ENCODE measurements at regions not wholly inside any gene's neighbourhood (a gene's known extent, or its start where the extent isn't known, plus 50 kb on each side); places are given as distances from the start of the nearest gene placed in this dataset.

- Histone ChIP-seq H3K9me3 (ENCODE audit: control insufficient read depth in 1 of 2, insufficient read depth in 1 of 2, low read length in 2 of 2) (no peaks in the 10 kb centered on the region), H3K4me1 (ENCODE audit: insufficient read depth, low read length) (no peaks in the 10 kb centered on the region), H3K36me3 (ENCODE audit: insufficient read depth, low read length) (no peaks in the 10 kb centered on the region), H3K27me3 (ENCODE audit: control insufficient read depth in 1 of 2, insufficient read depth in 2 of 2, low read length in 2 of 2) (no peaks in the 10 kb centered on the region), H3K4me3 (ENCODE audit: low read length) (no peak overlapping the region), H3K27ac (ENCODE audit: low read depth in 1 of 2, low read length in 2 of 2) (no peak overlapping the region)
- ChIA-PET CTCF (interaction anchor here (0.7 kb wide), 1 partner anchor 1887 kb away, joined by 3 read pairs; no protein-coding TSS in a partner anchor), POLR2A (no interaction called here)
- no peaks in the 10 kb centered on the region for H3K27me3 Mint-ChIP-seq
- no peak overlapping the region for H3K4me3 Mint-ChIP-seq
- H3K9me3 Mint-ChIP-seq: no peaks in the 10 kb centered on the region
- no peak for TF ChIP-seq CTCF (IDR thresholded peaks at IDR 0.05)
- intact Hi-C loops (cut with DNase I, micrococcal nuclease): loop anchor here (5.0 kb wide), 2 partner anchors 115 to 210 kb away; no protein-coding TSS in a partner anchor
- no peaks in the 10 kb centered on the region for H3K4me1 Mint-ChIP-seq (ENCODE audit: low read depth)
- DNase-seq: no peak
- no peaks in the 10 kb centered on the region for H3K36me3 Mint-ChIP-seq (ENCODE audit: low read depth)
- no peak overlapping the region for H3K27ac Mint-ChIP-seq
- ATAC-seq (ENCODE audit: poor library complexity): no peak
These were observed 171.7 kb upstream of the ZCCHC13 start for GRCh38 chrX:74132280-74132679.

GRCh38 chrX:74119016-74119910 lies 184.7 kb upstream of the ZCCHC13 start:
- Mint-ChIP-seq H3K4me3 (no peak overlapping the region), H3K27me3 (no peaks in the 10 kb centered on the region), H3K27ac (no peak overlapping the region), H3K36me3 (ENCODE audit: low read depth) (no peaks in the 10 kb centered on the region), H3K4me1 (ENCODE audit: low read depth) (no peaks in the 10 kb centered on the region), H3K9me3 (no peaks in the 10 kb centered on the region)
- no peak for TF ChIP-seq CTCF (IDR thresholded peaks at IDR 0.05)
- H3K36me3 ChIP-seq (ENCODE audit: insufficient read depth, low read length): no peaks in the 10 kb centered on the region
- ATAC-seq (ENCODE audit: poor library complexity) (no peak), DNase-seq (no peak)
- H3K4me3 ChIP-seq (ENCODE audit: low read length): no peak overlapping the region
- CTCF ChIA-PET: no interaction called here
- no peaks in the 10 kb centered on the region for H3K27me3 ChIP-seq (ENCODE audit: control insufficient read depth in 1 of 2, insufficient read depth in 2 of 2, low read length in 2 of 2)
- intact Hi-C loops (cut with DNase I, micrococcal nuclease): no loop called here
- POLR2A ChIA-PET: no interaction called here
- no peak overlapping the region for H3K27ac ChIP-seq (ENCODE audit: low read depth in 1 of 2, low read length in 2 of 2)
- H3K4me1 ChIP-seq (ENCODE audit: insufficient read depth, low read length): no peaks in the 10 kb centered on the region
- peaks cover 0 to 4% of the 10 kb centered on the region in 2 experiments for H3K9me3 ChIP-seq (ENCODE audit: control insufficient read depth in 1 of 2, insufficient read depth in 1 of 2, low read length in 2 of 2)

GRCh38 chrX:74117962-74118902 lies 185.7 kb upstream of the ZCCHC13 start:
- H3K4me1 Mint-ChIP-seq (ENCODE audit: low read depth): no peaks in the 10 kb centered on the region
- no peak for TF ChIP-seq CTCF (IDR thresholded peaks at IDR 0.05)
- POLR2A ChIA-PET: no interaction called here
- H3K36me3 ChIP-seq (ENCODE audit: insufficient read depth, low read length): no peaks in the 10 kb centered on the region
- H3K27me3 Mint-ChIP-seq: no peaks in the 10 kb centered on the region
- no peaks in the 10 kb centered on the region for H3K27me3 ChIP-seq (ENCODE audit: control insufficient read depth in 1 of 2, insufficient read depth in 2 of 2, low read length in 2 of 2)
- H3K9me3 Mint-ChIP-seq: no peaks in the 10 kb centered on the region
- no peak overlapping the region for H3K4me3 ChIP-seq (ENCODE audit: low read length)
- no peaks in the 10 kb centered on the region for H3K4me1 ChIP-seq (ENCODE audit: insufficient read depth, low read length)
- H3K27ac Mint-ChIP-seq: no peak overlapping the region
- H3K36me3 Mint-ChIP-seq (ENCODE audit: low read depth): no peaks in the 10 kb centered on the region
- no peak overlapping the region for H3K27ac ChIP-seq (ENCODE audit: low read depth in 1 of 2, low read length in 2 of 2)
- CTCF ChIA-PET: no interaction called here
- DNase-seq (no peak), ATAC-seq (ENCODE audit: poor library complexity) (no peak)
- H3K4me3 Mint-ChIP-seq: no peak overlapping the region
- intact Hi-C loops (cut with DNase I, micrococcal nuclease): no loop called here
- peaks cover 0 to 4% of the 10 kb centered on the region in 2 experiments for H3K9me3 ChIP-seq (ENCODE audit: control insufficient read depth in 1 of 2, insufficient read depth in 1 of 2, low read length in 2 of 2)
